ENCODE measurements at regions not wholly inside any gene's neighbourhood (a gene's known extent, or its start where the extent isn't known, plus 50 kb on each side); places are given as distances from the start of the nearest gene placed in this dataset.

GRCh38 chr10:58082248-58082647 lies 185.4 kb downstream of the IPMK start:
- ChIA-PET POLR2A (no interaction called here), CTCF (no interaction called here)
- ATAC-seq (ENCODE audit: low read depth) (no peak), DNase-seq (no peak)
- no peak overlapping the region for H3K27ac ChIP-seq (ENCODE audit: low read length in 2 of 2)
- WGBS (ENCODE audit: insufficient coverage): no CpG with 5 or more reads among the region's 3 CpGs
- intact Hi-C loops (cut with micrococcal nuclease): no loop called here
- H3K27me3 ChIP-seq (replicated peaks in 1 of 4; ENCODE audit: control extremely low read depth in 1 of 4, control insufficient read depth in 3 of 4, insufficient read depth in 4 of 4, low read length in 3 of 4): no peaks in the 10 kb centered on the region
- H3K4me3 Mint-ChIP-seq: no peak overlapping the region
- H3K9me3 Mint-ChIP-seq (ENCODE audit: insufficient read depth): no peaks in the 10 kb centered on the region
- H3K4me3 ChIP-seq (ENCODE audit: control extremely low read depth in 1 of 5, extremely low read depth in 1 of 5, insufficient read depth in 1 of 5, low read depth in 2 of 5, low read length in 4 of 5): no peak overlapping the region
- H3K9ac ChIP-seq (ENCODE audit: low read length): no peak overlapping the region
- no peaks in the 10 kb centered on the region for H3K27me3 Mint-ChIP-seq
- no peaks in the 10 kb centered on the region for H3K9me3 ChIP-seq (ENCODE audit: control extremely low read depth in 1 of 3, control insufficient read depth in 2 of 3, insufficient read depth in 1 of 3, low read length in 2 of 3)
- TF ChIP-seq CTCF (IDR thresholded peaks at IDR 0.05) (no peak), EZH2 (IDR thresholded peaks at IDR 0.05; ENCODE audit: borderline replicate concordance, insufficient read depth, low read depth, low read length, poor library complexity, severe bottlenecking) (no peak)
- H3K27ac Mint-ChIP-seq: no peak overlapping the region
- no peaks in the 10 kb centered on the region for H3K4me1 Mint-ChIP-seq
- no peaks in the 10 kb centered on the region for H4K20me1 ChIP-seq (ENCODE audit: control insufficient read depth, insufficient read depth, low read length, poor library complexity, severe bottlenecking)
- H3K4me2 ChIP-seq (replicated peaks; ENCODE audit: low read depth, low read length, poor library complexity, severe bottlenecking): no peak overlapping the region
- no peaks in the 10 kb centered on the region for H3K79me2 ChIP-seq (ENCODE audit: control insufficient read depth, insufficient read depth, low read length)
- no peaks in the 10 kb centered on the region for H3K4me1 ChIP-seq (ENCODE audit: control insufficient read depth in 2 of 2, insufficient read depth in 2 of 2, low read length in 2 of 2)
- no peak overlapping the region for H2AFZ ChIP-seq (ENCODE audit: insufficient read depth, low read depth, low read length, poor library complexity, severe bottlenecking)
- H3K36me3 ChIP-seq (replicated peaks in 1 of 2; ENCODE audit: control extremely low read depth in 1 of 2, control insufficient read depth in 1 of 2, extremely low read depth in 1 of 2, insufficient read depth in 2 of 2, low read length in 1 of 2): no peaks in the 10 kb centered on the region

GRCh38 chr10:58081353-58081752 lies 186.3 kb downstream of the IPMK start:
- no peaks in the 10 kb centered on the region for H3K4me1 ChIP-seq (ENCODE audit: control insufficient read depth in 2 of 2, insufficient read depth in 2 of 2, low read length in 2 of 2)
- no peaks in the 10 kb centered on the region for H3K79me2 ChIP-seq (ENCODE audit: control insufficient read depth, insufficient read depth, low read length)
- H3K27ac ChIP-seq (ENCODE audit: low read length in 2 of 2): no peak overlapping the region
- Mint-ChIP-seq H3K27me3 (no peaks in the 10 kb centered on the region), H3K4me3 (no peak overlapping the region), H3K9me3 (ENCODE audit: insufficient read depth) (no peaks in the 10 kb centered on the region), H3K4me1 (no peaks in the 10 kb centered on the region), H3K27ac (no peak overlapping the region)
- no peak overlapping the region for H3K4me2 ChIP-seq (replicated peaks; ENCODE audit: low read depth, low read length, poor library complexity, severe bottlenecking)
- H3K36me3 ChIP-seq (replicated peaks in 1 of 2; ENCODE audit: control extremely low read depth in 1 of 2, control insufficient read depth in 1 of 2, extremely low read depth in 1 of 2, insufficient read depth in 2 of 2, low read length in 1 of 2): no peaks in the 10 kb centered on the region
- DNase-seq (no peak), ATAC-seq (ENCODE audit: low read depth) (no peak)
- 43% methylated on average over 1 of the region's 2 CpGs for WGBS (ENCODE audit: insufficient coverage)
- POLR2A ChIA-PET: interaction anchor here (0.6 kb wide), 1 partner anchor 263 kb away, joined by 4 read pairs; no protein-coding TSS in a partner anchor
- CTCF ChIA-PET: no interaction called here
- intact Hi-C loops (cut with micrococcal nuclease): no loop called here
- H3K4me3 ChIP-seq (ENCODE audit: control extremely low read depth in 1 of 5, extremely low read depth in 1 of 5, insufficient read depth in 1 of 5, low read depth in 2 of 5, low read length in 4 of 5): no peak overlapping the region
- H3K9me3 ChIP-seq (ENCODE audit: control extremely low read depth in 1 of 3, control insufficient read depth in 2 of 3, insufficient read depth in 1 of 3, low read length in 2 of 3): no peaks in the 10 kb centered on the region
- no peak overlapping the region for H2AFZ ChIP-seq (ENCODE audit: insufficient read depth, low read depth, low read length, poor library complexity, severe bottlenecking)
- H3K9ac ChIP-seq (ENCODE audit: low read length): no peak overlapping the region
- H4K20me1 ChIP-seq (ENCODE audit: control insufficient read depth, insufficient read depth, low read length, poor library complexity, severe bottlenecking): no peaks in the 10 kb centered on the region
- no peak for TF ChIP-seq EZH2 (IDR thresholded peaks at IDR 0.05; ENCODE audit: borderline replicate concordance, insufficient read depth, low read depth, low read length, poor library complexity, severe bottlenecking)
- no peak for TF ChIP-seq CTCF (IDR thresholded peaks at IDR 0.05)
- no peaks in the 10 kb centered on the region for H3K27me3 ChIP-seq (replicated peaks in 1 of 4; ENCODE audit: control extremely low read depth in 1 of 4, control insufficient read depth in 3 of 4, insufficient read depth in 4 of 4, low read length in 3 of 4)
